HFFc6 (cell line): ENCODE measurements at regions not wholly inside any gene's neighbourhood (a gene's known extent, or its start where the extent isn't known, plus 50 kb on each side); places are given as distances from the start of the nearest gene placed in this dataset.

ENCODE experiments used
- DNase-seq: peaks from one replicate; pipeline ENCODE4 v3.0.0-alpha.2; 2018
- H3K27ac Mint-ChIP-seq: 2 replicates; pipeline ENCODE4 v1.8.0; 2020; ENCODE audit warnings: mild to moderate bottlenecking, mixed read lengths
- H3K27me3 Mint-ChIP-seq: 2 replicates; pipeline ENCODE4 v1.8.0; 2021; ENCODE audit warnings: mild to moderate bottlenecking, moderate library complexity, mixed read lengths; ENCODE audit not compliant: insufficient read depth
- H3K36me3 Mint-ChIP-seq: 2 replicates; pipeline ENCODE4 v1.8.0; 2021; ENCODE audit warnings: low read depth, mixed read lengths
- H3K4me1 Mint-ChIP-seq: 2 replicates; pipeline ENCODE4 v1.8.0; 2020; ENCODE audit warnings: low read depth, mixed read lengths
- H3K4me3 Mint-ChIP-seq: 2 replicates; pipeline ENCODE4 v1.8.0; 2020; ENCODE audit warnings: mild to moderate bottlenecking, moderate library complexity, mixed read lengths
- H3K9me3 Mint-ChIP-seq: 2 replicates; pipeline ENCODE4 v1.8.0; 2020; ENCODE audit warnings: mild to moderate bottlenecking, mixed read lengths
- TF ChIP-seq, protein P1 (sequence below): fragments of 200-600 bp; sonication (generic); IDR thresholded peaks from 2 replicates; pipeline ENCODE4 v1.5.0; 2021; ENCODE audit warnings: antibody characterized with exemption, mild to moderate bottlenecking

DNA sequence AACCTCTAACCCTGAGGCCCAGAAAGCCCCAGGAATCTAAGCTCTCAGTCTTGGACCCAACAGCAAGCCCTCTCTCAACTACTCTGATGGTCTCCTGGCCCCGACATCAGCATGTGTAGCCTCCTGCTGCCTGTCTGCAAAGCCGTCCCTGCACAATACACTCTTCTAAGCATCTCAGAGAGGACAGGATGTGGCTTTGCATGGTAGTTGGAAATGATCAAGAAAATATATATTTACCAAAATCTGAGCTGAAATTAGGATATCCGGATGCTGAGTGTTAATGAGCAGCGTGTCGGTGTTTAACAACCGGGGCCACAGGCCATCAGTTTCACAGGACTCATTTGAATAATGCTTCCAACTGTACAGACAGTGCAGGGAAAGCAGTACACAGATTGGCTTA lies 59.1 kb upstream of the SIM2 start:
- no peak overlapping the region for H3K4me3 Mint-ChIP-seq
- H3K27ac Mint-ChIP-seq, result no peak overlapping the region
- peaks cover 28% of the 10 kb centered on the region for H3K27me3 Mint-ChIP-seq
- H3K4me1 Mint-ChIP-seq, result peaks cover 10% of the 10 kb centered on the region
- no peak for DNase-seq
- peaks cover 5% of the 10 kb centered on the region; the same call in 1 of the 2 replicates for H3K36me3 Mint-ChIP-seq
- H3K9me3 Mint-ChIP-seq, result peaks cover 18% of the 10 kb centered on the region
- TF ChIP-seq, protein P1, sequence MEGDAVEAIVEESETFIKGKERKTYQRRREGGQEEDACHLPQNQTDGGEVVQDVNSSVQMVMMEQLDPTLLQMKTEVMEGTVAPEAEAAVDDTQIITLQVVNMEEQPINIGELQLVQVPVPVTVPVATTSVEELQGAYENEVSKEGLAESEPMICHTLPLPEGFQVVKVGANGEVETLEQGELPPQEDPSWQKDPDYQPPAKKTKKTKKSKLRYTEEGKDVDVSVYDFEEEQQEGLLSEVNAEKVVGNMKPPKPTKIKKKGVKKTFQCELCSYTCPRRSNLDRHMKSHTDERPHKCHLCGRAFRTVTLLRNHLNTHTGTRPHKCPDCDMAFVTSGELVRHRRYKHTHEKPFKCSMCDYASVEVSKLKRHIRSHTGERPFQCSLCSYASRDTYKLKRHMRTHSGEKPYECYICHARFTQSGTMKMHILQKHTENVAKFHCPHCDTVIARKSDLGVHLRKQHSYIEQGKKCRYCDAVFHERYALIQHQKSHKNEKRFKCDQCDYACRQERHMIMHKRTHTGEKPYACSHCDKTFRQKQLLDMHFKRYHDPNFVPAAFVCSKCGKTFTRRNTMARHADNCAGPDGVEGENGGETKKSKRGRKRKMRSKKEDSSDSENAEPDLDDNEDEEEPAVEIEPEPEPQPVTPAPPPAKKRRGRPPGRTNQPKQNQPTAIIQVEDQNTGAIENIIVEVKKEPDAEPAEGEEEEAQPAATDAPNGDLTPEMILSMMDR, result no peak

DNA sequence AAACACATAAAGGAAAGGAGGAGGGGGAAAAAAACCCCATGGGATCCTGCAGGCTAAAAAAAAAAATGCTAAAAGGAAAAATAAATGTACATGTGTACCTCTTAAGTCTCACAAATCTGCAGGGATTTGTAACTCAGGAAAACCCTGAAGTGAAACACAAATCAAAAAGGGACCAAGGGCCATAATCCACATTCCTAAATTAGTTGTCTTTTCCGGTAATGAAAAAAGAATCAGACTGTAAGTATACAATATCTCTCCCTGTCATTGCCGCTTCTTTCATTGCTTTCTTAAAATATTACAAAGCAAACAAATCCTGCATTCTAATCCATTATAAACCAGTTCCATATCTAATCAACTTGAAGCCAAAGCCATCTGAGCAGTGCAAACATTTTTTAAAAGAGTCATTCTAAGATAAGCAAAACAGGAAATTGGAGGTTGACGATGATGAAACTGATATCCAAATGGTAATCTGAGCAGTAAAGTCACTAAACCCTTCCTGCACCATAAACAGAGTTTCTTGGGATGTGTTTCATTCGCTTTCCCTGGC lies 58.7 kb upstream of the SIM2 start:
- no peak for DNase-seq
- H3K27me3 Mint-ChIP-seq, result peaks cover 28% of the 10 kb centered on the region
- TF ChIP-seq, protein P1, result no peak
- peaks cover 18% of the 10 kb centered on the region for H3K9me3 Mint-ChIP-seq
- no peak overlapping the region for H3K4me3 Mint-ChIP-seq
- no peak overlapping the region for H3K27ac Mint-ChIP-seq
- peaks cover 5% of the 10 kb centered on the region; the same call in 1 of the 2 replicates for H3K36me3 Mint-ChIP-seq
- peaks cover 10% of the 10 kb centered on the region for H3K4me1 Mint-ChIP-seq

- H3K27ac Mint-ChIP-seq, result no peak overlapping the region
- H3K27me3 Mint-ChIP-seq, result peaks cover 28% of the 10 kb centered on the region
- DNase-seq, result no peak
- TF ChIP-seq, protein P1, result no peak
- H3K4me3 Mint-ChIP-seq, result no peak overlapping the region
- H3K9me3 Mint-ChIP-seq, result peaks cover 18% of the 10 kb centered on the region
- peaks cover 10% of the 10 kb centered on the region for H3K4me1 Mint-ChIP-seq
- H3K36me3 Mint-ChIP-seq, result peaks cover 5% of the 10 kb centered on the region; the same call in 1 of the 2 replicates
Measured at GRCh38 chr21:36640721-36641244, 58.1 kb upstream of the SIM2 start.

- H3K4me3 Mint-ChIP-seq, result no peak overlapping the region
- TF ChIP-seq, protein P1, result no peak
- no peak overlapping the region for H3K27ac Mint-ChIP-seq
- no peak for DNase-seq
- peaks cover 14% of the 10 kb centered on the region for H3K9me3 Mint-ChIP-seq
- H3K27me3 Mint-ChIP-seq, result peaks cover 32% of the 10 kb centered on the region
- H3K4me1 Mint-ChIP-seq, result peaks cover 10% of the 10 kb centered on the region
- H3K36me3 Mint-ChIP-seq, result peaks cover 5% of the 10 kb centered on the region; the same call in 1 of the 2 replicates
Measured at GRCh38 chr21:36641346-36641745, 57.6 kb upstream of the SIM2 start.

- Mint-ChIP-seq H3K36me3 (peaks cover 5% of the 10 kb centered on the region; the same call in 1 of the 2 replicates), H3K27me3 (peaks cover 36% of the 10 kb centered on the region), H3K27ac (no peak overlapping the region), H3K4me1 (peaks cover 11% of the 10 kb centered on the region), H3K9me3 (peaks cover 8% of the 10 kb centered on the region), H3K4me3 (no peak overlapping the region)
- TF ChIP-seq, protein P1, result no peak
- DNase-seq, result no peak
Measured at GRCh38 chr21:36641886-36642285, 57.0 kb upstream of the SIM2 start.
